ENCODE measurements at regions not wholly inside any gene's neighbourhood (a gene's known extent, or its start where the extent isn't known, plus 50 kb on each side); places are given as distances from the start of the nearest gene placed in this dataset.

DNA sequence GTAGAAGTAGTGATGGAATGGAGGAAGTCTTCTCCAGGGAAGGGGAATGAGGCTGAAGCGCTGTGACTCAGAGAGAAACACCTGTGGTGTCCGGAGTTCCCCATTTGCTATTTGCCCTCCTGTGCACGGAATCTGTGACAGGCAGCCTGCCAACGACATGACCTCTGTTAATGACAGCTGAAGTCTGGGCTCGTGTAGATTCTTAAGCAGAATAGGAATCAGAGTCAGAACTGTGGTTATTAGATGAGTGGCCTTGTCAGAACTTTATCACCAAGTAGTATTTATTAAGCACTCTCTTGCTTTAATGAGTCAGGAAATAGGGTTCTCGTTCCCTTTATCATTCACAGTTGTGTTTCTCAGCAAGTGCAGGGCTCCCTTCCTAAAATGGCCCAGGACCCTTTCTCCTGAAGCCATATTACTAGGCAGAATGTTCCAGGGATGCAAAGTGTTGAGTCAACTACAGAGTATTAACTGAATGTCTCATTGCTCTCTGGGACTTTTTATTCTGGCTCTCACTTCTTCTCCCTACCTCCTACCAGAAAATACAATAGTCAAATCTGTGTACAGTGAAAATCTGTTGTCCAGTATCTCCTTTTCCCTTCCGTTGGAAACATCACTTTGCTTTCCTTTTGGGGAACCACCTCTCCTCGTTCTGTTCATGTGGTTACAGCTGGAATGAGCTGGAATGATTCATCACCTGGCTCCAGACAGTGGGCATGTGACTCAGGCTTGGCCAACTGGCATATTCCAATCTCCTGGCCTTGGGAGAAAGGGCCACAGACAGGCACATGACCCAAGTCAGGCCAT is 77.8 kb upstream of the MAX start:
- no peak overlapping the region for H3K4me3 ChIP-seq (ENCODE audit: low read depth, poor library complexity, severe bottlenecking)
- WGBS, 2 donors: 24 to 43% methylated on average over 8 of the region's 8 CpGs
- peak; percentile 61 to 90 for DNase-seq (ENCODE audit: low spot score in 2 of 2)
- TF ChIP-seq POLR2A (IDR thresholded peaks at IDR 0.05): no peak
- TF ChIP-seq, protein P1, sequence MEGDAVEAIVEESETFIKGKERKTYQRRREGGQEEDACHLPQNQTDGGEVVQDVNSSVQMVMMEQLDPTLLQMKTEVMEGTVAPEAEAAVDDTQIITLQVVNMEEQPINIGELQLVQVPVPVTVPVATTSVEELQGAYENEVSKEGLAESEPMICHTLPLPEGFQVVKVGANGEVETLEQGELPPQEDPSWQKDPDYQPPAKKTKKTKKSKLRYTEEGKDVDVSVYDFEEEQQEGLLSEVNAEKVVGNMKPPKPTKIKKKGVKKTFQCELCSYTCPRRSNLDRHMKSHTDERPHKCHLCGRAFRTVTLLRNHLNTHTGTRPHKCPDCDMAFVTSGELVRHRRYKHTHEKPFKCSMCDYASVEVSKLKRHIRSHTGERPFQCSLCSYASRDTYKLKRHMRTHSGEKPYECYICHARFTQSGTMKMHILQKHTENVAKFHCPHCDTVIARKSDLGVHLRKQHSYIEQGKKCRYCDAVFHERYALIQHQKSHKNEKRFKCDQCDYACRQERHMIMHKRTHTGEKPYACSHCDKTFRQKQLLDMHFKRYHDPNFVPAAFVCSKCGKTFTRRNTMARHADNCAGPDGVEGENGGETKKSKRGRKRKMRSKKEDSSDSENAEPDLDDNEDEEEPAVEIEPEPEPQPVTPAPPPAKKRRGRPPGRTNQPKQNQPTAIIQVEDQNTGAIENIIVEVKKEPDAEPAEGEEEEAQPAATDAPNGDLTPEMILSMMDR (IDR thresholded peaks at IDR 0.05): no peak
- intact Hi-C loops (cut with DNase I; ENCODE audit: low total_unique reads): no loop called here

DNA sequence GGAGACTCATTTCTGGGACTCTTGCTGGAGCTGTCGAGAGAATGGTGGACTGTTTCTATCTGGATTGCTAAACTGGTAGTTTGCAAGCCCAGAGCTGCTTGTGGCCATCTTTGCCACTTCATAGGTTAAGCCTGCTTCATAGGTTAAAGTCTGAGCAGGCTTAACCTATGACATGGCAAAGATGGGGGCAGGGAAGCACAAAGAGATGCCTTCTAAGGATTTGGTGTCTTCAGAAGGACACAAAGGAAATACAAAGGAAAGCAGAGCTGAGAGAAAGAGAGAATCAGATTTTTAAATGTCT is 78.4 kb upstream of the MAX start:
- H3K4me3 ChIP-seq (ENCODE audit: low read depth, poor library complexity, severe bottlenecking): no peak overlapping the region
- no peak for DNase-seq (ENCODE audit: low spot score in 2 of 2)
- 43 to 58% methylated on average over 1 of the region's 1 CpG for WGBS, 2 donors
- intact Hi-C loops (cut with DNase I; ENCODE audit: low total_unique reads): no loop called here
- no peak for TF ChIP-seq POLR2A (IDR thresholded peaks at IDR 0.05)
- TF ChIP-seq, protein P1 (IDR thresholded peaks at IDR 0.05): no peak

- no peak overlapping the region for H3K4me3 ChIP-seq (ENCODE audit: low read depth, poor library complexity, severe bottlenecking)
- DNase-seq (ENCODE audit: low spot score in 2 of 2): no peak
- intact Hi-C loops (cut with DNase I; ENCODE audit: low total_unique reads): no loop called here
- 53 to 58% methylated on average over 8 of the region's 8 CpGs for WGBS, 2 donors
- TF ChIP-seq POLR2A (IDR thresholded peaks at IDR 0.05): no peak
- TF ChIP-seq, protein P1 (IDR thresholded peaks at IDR 0.05): no peak
Measured at GRCh38 chr14:65184032-65184764, 81.9 kb upstream of the MAX start.

DNA sequence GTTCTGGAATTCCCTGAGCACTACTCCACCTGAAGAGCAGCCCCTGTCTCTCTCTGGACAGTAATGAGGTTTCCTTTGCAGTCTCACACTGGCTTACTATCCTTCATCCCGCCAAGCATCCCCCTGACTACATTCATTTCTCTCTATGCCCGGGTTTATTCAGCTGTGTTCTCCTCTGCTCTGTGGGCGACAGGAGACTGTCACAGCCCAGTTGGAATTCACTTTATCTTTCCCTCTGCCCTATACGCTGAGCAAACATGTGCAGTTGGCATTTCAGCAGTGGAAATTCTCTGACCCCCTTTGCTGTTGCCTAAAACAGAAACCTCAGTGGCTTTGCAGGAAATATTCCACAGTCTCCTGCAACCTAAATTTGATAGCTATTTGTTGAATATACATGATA is 83.5 kb upstream of the MAX start:
- DNase-seq (ENCODE audit: low spot score in 2 of 2): no peak
- H3K4me3 ChIP-seq (ENCODE audit: low read depth, poor library complexity, severe bottlenecking): no peak overlapping the region
- WGBS, 2 donors: 82 to 85% methylated on average over 4 of the region's 4 CpGs
- intact Hi-C loops (cut with DNase I; ENCODE audit: low total_unique reads): no loop called here
- TF ChIP-seq, protein P1 (IDR thresholded peaks at IDR 0.05): no peak
- no peak for TF ChIP-seq POLR2A (IDR thresholded peaks at IDR 0.05)

GRCh38 chr14:65186951-65187350 is 84.6 kb upstream of the MAX start:
- intact Hi-C loops (cut with DNase I; ENCODE audit: low total_unique reads): no loop called here
- TF ChIP-seq, protein P1 (IDR thresholded peaks at IDR 0.05): no peak
- no peak for TF ChIP-seq POLR2A (IDR thresholded peaks at IDR 0.05)
- 88 to 90% methylated on average over 3 of the region's 3 CpGs for WGBS, 2 donors
- DNase-seq (ENCODE audit: low spot score in 2 of 2): no peak
- H3K4me3 ChIP-seq (ENCODE audit: low read depth, poor library complexity, severe bottlenecking): no peak overlapping the region
